Skeletal muscle satellite cell (primary cell): ENCODE measurements at regions not wholly inside any gene's neighbourhood (a gene's known extent, or its start where the extent isn't known, plus 50 kb on each side); places are given as distances from the start of the nearest gene placed in this dataset.

Source experiments
- H3K27me3 ChIP-seq: 2 replicates; pipeline ENCODE4 v1.7.0; 2013; ENCODE audit warnings: low read length; ENCODE audit not compliant: control insufficient read depth, insufficient read depth
- H3K36me3 ChIP-seq: 2 replicates; pipeline ENCODE4 v1.7.0; 2013; ENCODE audit warnings: mild to moderate bottlenecking, control low read depth, low read length; ENCODE audit not compliant: insufficient read depth
- H3K4me1 ChIP-seq: 2 replicates; pipeline ENCODE4 v1.7.0; 2013; ENCODE audit warnings: low read length; ENCODE audit not compliant: control insufficient read depth, insufficient read depth
- H3K4me2 ChIP-seq: 2 replicates; pipeline ENCODE4 v1.7.0; 2013; ENCODE audit warnings: mild to moderate bottlenecking, low read length
- H3K4me3 ChIP-seq: 2 replicates; pipeline ENCODE4 v1.7.0; 2013; ENCODE audit warnings: low read length
- H3K9ac ChIP-seq: 2 replicates; pipeline ENCODE4 v1.7.0; 2013; ENCODE audit warnings: mild to moderate bottlenecking, low read depth, low read length, moderate library complexity
- H3K9me3 ChIP-seq: replicated peaks from 2 replicates; pipeline ENCODE4 v1.7.0; 2013; ENCODE audit warnings: mild to moderate bottlenecking, control low read depth, low read length

GRCh38 chr11:113534625-113535024 lies 59.4 kb upstream of the DRD2 start:
- H3K4me2 ChIP-seq: no peak overlapping the region
- no peak overlapping the region for H3K4me3 ChIP-seq
- H3K4me1 ChIP-seq: no peaks in the 10 kb centered on the region
- no peak overlapping the region for H3K9ac ChIP-seq
- H3K27me3 ChIP-seq: peaks cover 37% of the 10 kb centered on the region
- no peaks in the 10 kb centered on the region for H3K36me3 ChIP-seq
- H3K9me3 ChIP-seq: no peaks in the 10 kb centered on the region

GRCh38 chr11:113533425-113533698 lies 58.2 kb upstream of the DRD2 start:
- H3K36me3 ChIP-seq: no peaks in the 10 kb centered on the region
- H3K9me3 ChIP-seq: no peaks in the 10 kb centered on the region
- H3K4me1 ChIP-seq: no peaks in the 10 kb centered on the region
- no peak overlapping the region for H3K9ac ChIP-seq
- peaks cover 34% of the 10 kb centered on the region for H3K27me3 ChIP-seq
- no peak overlapping the region for H3K4me3 ChIP-seq
- no peak overlapping the region for H3K4me2 ChIP-seq

DNA sequence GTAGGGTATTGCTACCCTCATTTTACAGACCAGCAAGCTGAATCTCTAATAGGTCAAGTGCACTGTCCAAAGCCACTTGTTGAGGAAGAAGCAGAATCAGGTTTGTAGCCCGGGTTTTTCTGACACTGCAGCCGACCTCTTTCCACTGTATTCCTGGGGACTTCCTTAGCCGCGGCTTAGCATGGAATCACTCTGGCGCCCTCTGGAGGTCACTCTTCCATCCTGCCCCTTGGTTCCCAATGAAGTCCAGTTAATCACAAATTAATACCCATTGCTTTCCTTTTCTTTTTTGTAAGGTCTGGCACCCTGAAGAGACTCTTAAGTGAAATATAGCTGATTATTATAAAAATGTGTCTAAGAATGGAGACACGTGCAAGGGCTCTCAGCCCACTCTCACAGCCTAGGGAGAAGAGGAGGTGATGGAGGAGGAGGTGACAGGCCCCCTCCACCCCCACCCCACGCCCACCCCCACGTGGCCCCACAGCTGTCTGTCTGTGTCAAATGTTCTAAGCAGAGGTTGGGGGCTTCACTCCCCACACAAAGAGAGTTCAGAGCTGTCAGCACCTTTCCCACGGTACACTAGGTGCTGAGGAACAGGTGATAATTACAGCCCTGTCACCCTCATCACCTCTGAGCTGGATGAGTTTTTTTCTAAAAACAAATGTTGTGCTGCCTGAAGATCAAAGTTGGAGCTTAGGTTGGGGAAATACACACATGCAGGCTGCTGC lies 57.7 kb upstream of the DRD2 start:
- no peak overlapping the region for H3K4me3 ChIP-seq
- no peaks in the 10 kb centered on the region for H3K36me3 ChIP-seq
- no peaks in the 10 kb centered on the region for H3K9me3 ChIP-seq
- H3K9ac ChIP-seq: no peak overlapping the region
- H3K4me2 ChIP-seq: no peak overlapping the region
- H3K4me1 ChIP-seq: no peaks in the 10 kb centered on the region
- H3K27me3 ChIP-seq: peaks cover 29% of the 10 kb centered on the region

- no peaks in the 10 kb centered on the region for H3K4me1 ChIP-seq
- no peak overlapping the region for H3K9ac ChIP-seq
- no peaks in the 10 kb centered on the region for H3K36me3 ChIP-seq
- no peak overlapping the region for H3K4me3 ChIP-seq
- no peak overlapping the region for H3K4me2 ChIP-seq
- H3K27me3 ChIP-seq: peaks cover 25% of the 10 kb centered on the region
- no peaks in the 10 kb centered on the region for H3K9me3 ChIP-seq
Observed at GRCh38 chr11:113531575-113532451, 56.6 kb upstream of the DRD2 start.

GRCh38 chr11:113531083-113531482 lies 55.9 kb upstream of the DRD2 start:
- no peak overlapping the region for H3K9ac ChIP-seq
- H3K27me3 ChIP-seq: peaks cover 23% of the 10 kb centered on the region
- H3K4me3 ChIP-seq: no peak overlapping the region
- H3K36me3 ChIP-seq: no peaks in the 10 kb centered on the region
- no peaks in the 10 kb centered on the region for H3K9me3 ChIP-seq
- no peaks in the 10 kb centered on the region for H3K4me1 ChIP-seq
- no peak overlapping the region for H3K4me2 ChIP-seq

GRCh38 chr11:113529606-113530005 lies 54.4 kb upstream of the DRD2 start:
- Histone ChIP-seq H3K36me3 (no peaks in the 10 kb centered on the region), H3K4me3 (no peak overlapping the region), H3K9ac (no peak overlapping the region), H3K4me2 (no peak overlapping the region), H3K27me3 (peaks cover 21% of the 10 kb centered on the region), H3K4me1 (no peaks in the 10 kb centered on the region), H3K9me3 (no peaks in the 10 kb centered on the region)

- Histone ChIP-seq H3K4me1 (no peaks in the 10 kb centered on the region), H3K27me3 (peaks cover 14% of the 10 kb centered on the region), H3K4me2 (no peak overlapping the region), H3K9ac (no peak overlapping the region), H3K4me3 (no peak overlapping the region), H3K36me3 (no peaks in the 10 kb centered on the region), H3K9me3 (no peaks in the 10 kb centered on the region)
Observed at GRCh38 chr11:113528982-113529381, 53.8 kb upstream of the DRD2 start.

- no peak overlapping the region for H3K4me2 ChIP-seq
- no peaks in the 10 kb centered on the region for H3K36me3 ChIP-seq
- H3K4me3 ChIP-seq: no peak overlapping the region
- H3K4me1 ChIP-seq: peaks cover 8% of the 10 kb centered on the region
- H3K9ac ChIP-seq: no peak overlapping the region
- H3K9me3 ChIP-seq: no peaks in the 10 kb centered on the region
- H3K27me3 ChIP-seq: peaks cover 13% of the 10 kb centered on the region
Observed at GRCh38 chr11:113526521-113526920, 51.3 kb upstream of the DRD2 start.
